OCI-M2 (cell line): ENCODE measurements at regions not wholly inside any gene's neighbourhood (a gene's known extent, or its start where the extent isn't known, plus 50 kb on each side); places are given as distances from the start of the nearest gene placed in this dataset.
"Not testable (repeated sequence)": the region's sequence is repeated elsewhere in the genome, so short reads cannot be mapped to it uniquely, and the experiment has no call there.

ENCODE experiments used
- DNase-seq: peaks from one replicate; lab custom pipeline; 2025; ENCODE audit not compliant: unreplicated experiment; lab: John Stamatoyannopoulos, UW

DNA sequence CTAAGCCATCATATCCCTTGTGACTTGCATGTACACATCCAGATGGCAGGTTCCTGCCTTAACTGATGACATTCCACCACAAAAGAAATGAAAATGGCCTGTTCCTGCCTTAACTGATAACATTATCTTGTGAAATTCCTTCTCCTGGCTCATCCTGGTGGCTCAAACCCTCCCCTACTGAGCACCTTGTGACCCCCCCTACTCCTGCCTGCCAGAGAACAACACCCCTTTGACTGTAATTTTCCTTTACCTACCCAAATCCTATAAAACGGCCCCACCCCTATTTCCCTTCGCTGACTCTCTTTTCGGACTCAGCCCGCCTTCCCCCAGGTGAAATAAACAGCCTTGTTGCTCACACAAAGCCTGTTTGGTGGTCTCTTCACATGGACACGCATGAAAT is 390.0 kb downstream of the TUSC1 start:
- DNase-seq: not testable (repeated sequence)

DNA sequence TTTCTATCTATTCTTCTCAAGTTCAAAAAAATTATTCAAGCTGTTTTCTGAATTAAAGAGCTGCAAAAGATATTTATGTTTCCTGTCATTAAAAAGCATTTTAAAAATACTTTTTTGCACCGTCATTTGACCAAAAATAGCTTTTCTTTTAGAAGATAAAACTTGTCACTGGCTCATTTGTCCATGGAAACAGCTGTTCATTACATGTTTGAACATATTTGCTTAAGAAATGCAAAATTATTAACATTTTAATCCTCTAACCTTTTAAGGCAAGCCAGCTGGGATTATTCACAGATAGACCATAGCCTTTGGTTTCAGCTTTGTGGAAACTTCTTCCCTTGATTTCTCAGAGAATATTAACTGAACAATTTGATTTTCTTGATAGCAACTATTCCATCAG is 393.9 kb downstream of the TUSC1 start:
- no peak for DNase-seq

GRCh38 chr9:25282946-25283345 is 395.3 kb downstream of the TUSC1 start:
- no peak for DNase-seq

DNA sequence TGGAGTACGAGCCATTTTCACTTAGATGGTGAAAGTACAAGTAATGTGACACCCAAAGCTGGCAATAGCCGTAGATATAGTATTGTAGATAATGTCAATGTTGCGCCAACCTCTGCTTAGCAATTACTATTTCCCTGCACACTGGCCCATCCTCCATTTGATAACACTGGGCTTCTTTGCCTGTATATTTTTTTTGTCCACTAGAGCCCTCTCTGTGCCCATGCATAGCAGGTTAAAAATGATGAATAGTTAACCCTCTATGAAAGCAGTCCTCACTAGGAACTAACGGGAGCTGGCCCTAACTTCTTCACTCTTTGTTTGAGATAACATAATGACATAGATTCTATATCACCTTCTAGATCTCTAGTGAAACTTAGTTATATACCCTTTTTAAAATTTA is 416.8 kb downstream of the TUSC1 start:
- no peak for DNase-seq

DNA sequence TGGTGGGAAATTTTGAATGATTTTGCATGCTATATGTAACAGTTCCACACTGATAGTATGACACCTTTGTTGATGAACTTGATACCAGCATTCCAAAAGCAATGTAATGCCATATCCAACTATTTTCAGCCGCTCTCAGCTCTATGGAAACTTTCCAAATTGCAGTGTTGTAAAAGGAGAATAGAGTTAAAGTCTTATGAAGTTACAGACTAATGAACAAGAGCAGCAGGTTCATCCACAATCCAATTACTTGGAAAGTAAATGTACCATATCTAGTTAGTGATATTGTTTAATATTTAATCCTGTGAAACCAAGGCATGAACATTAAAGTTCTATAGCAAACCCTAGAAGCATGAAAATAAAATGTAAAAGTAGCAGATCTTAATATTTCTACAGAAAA is 418.2 kb downstream of the TUSC1 start:
- DNase-seq: no peak

- no peak for DNase-seq
Observed at GRCh38 chr9:25255216-25255615, 423.0 kb downstream of the TUSC1 start.

DNA sequence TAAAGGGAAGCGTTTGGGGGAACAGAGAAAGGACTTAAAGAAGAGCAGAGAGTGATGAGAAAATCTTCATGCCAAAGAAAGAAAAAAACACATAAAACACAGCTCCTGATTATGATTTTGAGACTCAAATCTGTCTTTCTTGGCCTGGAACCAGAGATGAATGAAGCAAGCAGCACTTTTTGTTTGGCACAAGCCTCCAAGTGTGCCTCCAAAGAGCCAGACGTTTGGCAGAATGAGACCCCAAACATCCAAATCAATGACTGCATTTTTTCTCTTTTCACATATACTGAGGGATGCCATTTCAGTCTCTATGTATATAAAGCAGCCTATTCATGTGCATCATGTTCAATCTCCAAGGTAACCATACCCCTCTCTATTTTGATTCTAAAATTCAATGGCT is 424.2 kb downstream of the TUSC1 start:
- no peak for DNase-seq

- DNase-seq: no peak
Observed at GRCh38 chr9:25241421-25241820, 436.8 kb downstream of the TUSC1 start.

DNA sequence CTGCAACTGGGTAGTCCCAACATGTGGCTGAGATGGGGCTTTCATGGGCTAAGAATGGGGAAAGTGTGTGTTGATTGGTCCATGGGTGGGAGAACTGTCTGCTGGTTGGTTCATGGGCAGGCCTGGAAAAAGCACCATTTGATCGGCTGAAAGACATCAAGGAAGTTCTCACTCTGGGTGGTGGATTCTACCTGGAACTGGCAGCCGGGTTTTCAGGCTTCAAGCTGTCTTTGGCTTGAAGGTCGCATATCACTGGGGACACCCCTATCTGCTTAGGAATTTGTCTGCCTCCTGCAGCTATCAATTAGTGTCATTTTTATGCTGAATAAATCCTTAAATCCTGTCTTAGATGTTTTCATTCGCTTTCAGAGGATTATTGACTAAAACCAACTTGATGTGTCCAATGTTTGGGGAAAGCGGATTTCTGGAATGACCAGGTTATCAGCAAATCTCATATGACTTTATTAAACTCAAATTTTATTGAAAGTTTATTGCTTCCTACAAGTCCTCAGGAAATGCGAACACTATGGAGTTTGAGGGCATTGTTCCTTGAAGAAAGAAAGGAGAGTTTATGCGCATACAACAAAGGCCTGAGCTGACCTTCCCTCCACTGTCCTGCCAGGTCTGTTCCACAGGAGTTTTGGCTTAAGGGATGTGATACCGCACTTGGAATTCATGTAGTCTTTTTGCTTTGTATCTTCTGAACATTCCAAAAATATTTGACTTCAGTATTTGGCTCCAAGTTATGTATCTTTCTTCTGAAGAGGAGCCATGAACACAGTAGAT is 451.1 kb downstream of the TUSC1 start:
- no peak for DNase-seq

GRCh38 chr9:25225938-25226760 is 452.1 kb downstream of the TUSC1 start:
- no peak for DNase-seq

GRCh38 chr9:25224996-25225395 is 453.2 kb downstream of the TUSC1 start:
- DNase-seq: no peak

DNA sequence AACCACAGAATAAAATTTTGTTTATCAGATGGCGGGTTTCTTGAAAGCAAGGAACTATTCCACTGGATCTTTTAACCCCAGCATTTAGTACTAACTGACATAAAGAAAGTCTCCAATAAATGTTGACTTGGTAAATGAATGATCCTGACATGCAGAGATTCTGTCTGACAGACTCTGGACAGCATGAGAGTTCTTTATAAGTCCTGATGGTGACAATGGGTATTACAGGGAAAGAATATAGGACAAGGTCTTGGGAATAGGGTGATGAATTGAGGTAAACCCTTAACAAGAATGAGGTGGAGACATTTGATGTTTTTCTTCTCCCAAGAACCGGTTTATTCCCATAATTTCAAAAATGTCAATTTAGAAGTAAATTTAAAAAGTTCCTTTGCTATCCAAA is 453.9 kb downstream of the TUSC1 start:
- DNase-seq: no peak

DNA sequence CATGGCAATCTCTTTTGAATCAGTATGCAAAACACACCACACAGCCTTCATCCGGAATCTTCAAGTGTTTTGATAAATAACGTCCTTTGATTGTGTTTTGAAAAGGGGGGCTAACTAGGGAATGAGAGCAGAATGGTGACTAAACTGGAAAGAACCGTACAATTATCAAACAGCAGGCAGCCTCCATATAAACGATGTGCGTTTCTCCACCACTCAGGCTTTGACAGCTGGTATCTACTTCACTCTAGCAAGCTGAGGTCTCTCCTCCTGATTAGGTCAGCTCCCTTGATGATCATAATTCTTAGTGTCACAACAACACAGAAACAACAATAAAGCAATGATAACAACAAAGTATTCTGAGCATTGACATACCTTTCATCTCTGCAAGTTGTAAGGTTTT is 465.9 kb downstream of the TUSC1 start:
- DNase-seq: no peak

- DNase-seq: no peak
Observed at GRCh38 chr9:25207402-25208195, 470.6 kb downstream of the TUSC1 start.

DNA sequence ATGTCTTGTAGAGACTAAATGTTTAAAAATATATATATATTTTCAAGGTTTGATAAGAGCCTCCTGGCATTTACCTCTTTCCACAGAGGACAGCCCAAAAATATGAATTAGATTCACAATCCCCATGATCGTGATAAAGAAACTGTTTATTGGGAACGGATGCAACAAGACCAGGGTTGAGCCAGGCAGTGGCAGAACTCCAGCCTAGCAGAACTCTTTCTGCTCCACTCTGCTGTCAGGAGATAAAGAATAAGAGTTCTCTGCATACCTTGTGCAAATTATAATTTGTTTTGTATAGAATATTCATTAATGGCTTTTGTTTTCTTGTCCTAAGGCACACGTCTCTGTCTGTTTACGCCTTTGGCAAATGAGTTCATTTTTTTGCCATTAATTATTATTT is 472.2 kb downstream of the TUSC1 start:
- DNase-seq: no peak

DNA sequence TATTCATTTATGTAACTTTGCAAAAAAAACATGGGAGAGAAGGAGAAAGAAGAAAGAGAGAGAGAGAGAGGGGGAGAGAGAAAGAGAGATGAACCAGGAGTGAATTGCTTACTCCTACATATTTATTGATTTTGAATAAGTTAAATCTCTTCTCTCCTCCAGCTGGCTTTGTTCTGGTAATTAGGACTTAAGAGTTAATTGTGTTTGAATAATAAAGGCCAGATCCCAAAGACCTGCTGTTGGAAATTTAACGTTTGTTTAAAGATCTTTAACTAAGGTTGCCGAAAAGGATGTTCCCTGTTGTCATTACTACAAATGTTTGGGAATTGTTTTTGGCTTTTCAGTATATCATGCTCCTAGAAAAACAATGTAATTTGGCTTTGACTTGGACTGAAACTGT is 473.0 kb downstream of the TUSC1 start:
- DNase-seq: no peak

- no peak for DNase-seq
Observed at GRCh38 chr9:25177858-25178257, 500.4 kb downstream of the TUSC1 start.

DNA sequence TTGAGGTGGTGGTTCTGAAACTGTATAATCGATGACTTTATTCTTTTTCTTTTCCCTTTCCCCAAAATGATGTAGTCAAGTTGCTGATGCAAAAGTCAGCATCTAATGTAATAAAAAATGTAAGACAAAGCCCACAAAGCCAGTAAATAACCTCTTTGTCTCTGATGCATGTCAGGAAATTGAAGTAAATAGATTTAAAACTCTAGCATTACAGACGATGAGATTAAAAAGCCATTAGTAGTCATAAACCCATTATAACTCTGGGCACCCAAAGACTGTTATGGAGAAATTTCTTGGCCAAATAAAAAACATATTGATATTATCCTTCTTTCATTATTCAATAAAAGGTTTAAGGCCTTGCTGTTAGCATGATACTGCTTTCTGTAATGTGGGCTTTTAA is 548.7 kb downstream of the TUSC1 start:
- DNase-seq: no peak

DNA sequence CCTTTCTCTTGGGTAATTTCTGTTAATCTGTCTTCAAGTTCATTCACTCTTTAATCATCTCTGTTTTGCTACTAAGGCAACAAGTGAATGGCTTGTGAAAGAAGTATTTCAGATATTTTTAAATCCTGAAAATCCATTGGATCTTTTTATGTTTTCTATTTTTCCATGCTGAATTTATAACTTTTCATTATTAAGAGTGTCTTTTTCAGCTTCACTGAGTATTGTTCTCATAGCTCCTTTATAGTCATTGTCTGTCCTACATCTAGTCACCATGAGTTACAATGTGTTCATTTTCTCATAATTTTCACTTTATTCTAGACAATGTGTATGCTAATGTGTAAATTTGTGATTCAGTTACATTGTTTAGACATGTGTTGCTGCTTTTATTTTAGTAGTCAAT is 556.4 kb downstream of the TUSC1 start:
- DNase-seq: no peak

GRCh38 chr9:25119041-25119440 is 559.2 kb downstream of the TUSC1 start:
- DNase-seq: no peak

DNA sequence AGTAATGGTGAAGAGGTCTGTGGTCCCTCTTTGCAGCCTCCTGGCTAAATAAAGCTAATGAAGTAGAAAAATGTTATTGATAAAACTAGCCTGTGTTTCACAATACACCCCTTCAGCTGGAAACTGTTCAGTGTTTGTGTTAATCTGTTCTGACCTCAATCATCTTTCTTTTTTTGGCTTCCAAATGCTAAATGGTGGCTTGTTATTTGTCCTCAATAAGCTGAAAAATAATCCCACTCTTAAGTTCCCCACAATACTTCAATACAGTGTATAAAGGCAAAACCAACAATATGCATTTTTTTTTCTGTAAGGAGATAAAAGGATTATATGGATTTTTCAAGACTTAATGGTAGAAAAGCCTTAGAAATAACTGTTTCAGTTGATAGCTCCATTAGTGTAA is 560.5 kb downstream of the TUSC1 start:
- DNase-seq: no peak

- DNase-seq: not testable (repeated sequence)
Observed at GRCh38 chr9:25102204-25102603, 556.5 kb upstream of the IZUMO3 start.
